Panc1 (cell line): ENCODE measurements at regions not wholly inside any gene's neighbourhood (a gene's known extent, or its start where the extent isn't known, plus 50 kb on each side); places are given as distances from the start of the nearest gene placed in this dataset.
A peak's percentile ranks its signal among the peaks of the same experiment; 100 is the strongest.

Experiments
- ATAC-seq: fragments of 200-7000 bp; cut with Tn5 transposase; 2 replicates; pipeline ENCODE4 v1.9.1; 2020; ENCODE audit warnings: mild to moderate bottlenecking, moderate library complexity
- BruUV-seq: library from RNA; stranded (reverse); fragments of 400-500 nt; replicated peaks from 2 replicates; lab custom pipeline; 2021; lab: Mats Ljungman, UMichigan
- CTCF ChIA-PET: fragments of 300-600 bp; sonication (Branson Sonifier 250); formaldehyde crosslinking; loops from one replicate; lab custom pipeline; 2022; ENCODE audit warnings: antibody characterized with exemption; lab: Charles Lee
- POLR2A ChIA-PET: fragments of 300-600 bp; sonication (Branson Sonifier 250); formaldehyde crosslinking; loops from one replicate; lab custom pipeline; 2022; ENCODE audit warnings: antibody characterized with exemption; lab: Charles Lee
- DNase-seq: peaks from one replicate; pipeline ENCODE4 v3.0.0-alpha.2; 2010; ENCODE audit warnings: low read depth, low spot score
- H3K27ac ChIP-seq: 2 replicates; pipeline ENCODE4 v1.5.1; 2011; ENCODE audit warnings: mild to moderate bottlenecking, low read length, inconsistent platforms
- H3K27me3 ChIP-seq: fragments of 200-500 bp; sonication (Bioruptor generic); 2 replicates; pipeline ENCODE4 v1.6.0; 2014; ENCODE audit warnings: low read length, inconsistent platforms; ENCODE audit not compliant: control insufficient read depth, insufficient read depth
- H3K36me3 ChIP-seq: fragments of 200-500 bp; sonication (Bioruptor generic); 2 replicates; pipeline ENCODE4 v1.5.1; 2014; ENCODE audit warnings: inconsistent platforms, mild to moderate bottlenecking, low read length, moderate library complexity; ENCODE audit not compliant: control insufficient read depth, insufficient read depth
- H3K4me1 ChIP-seq: 2 replicates; pipeline ENCODE4 v1.5.1; 2011; ENCODE audit warnings: inconsistent platforms, mild to moderate bottlenecking, low read length, moderate library complexity; ENCODE audit not compliant: control insufficient read depth, insufficient read depth
- H3K4me3 ChIP-seq, 2 experiments: 2 replicates each; pipeline ENCODE4 v1.5.1; 2011 to 2012; ENCODE audit warnings: low read depth in 2 of 2, low read length in 2 of 2, mild to moderate bottlenecking in 2 of 2, inconsistent platforms in 1 of 2, moderate library complexity in 1 of 2
- H3K9me3 ChIP-seq: fragments of 200-500 bp; sonication (Bioruptor generic); 2 replicates; pipeline ENCODE4 v1.5.1; 2014; ENCODE audit warnings: low read depth, mild to moderate bottlenecking, inconsistent platforms, low read length, moderate library complexity; ENCODE audit not compliant: control insufficient read depth, insufficient read depth
- CTCF ChIP-seq: fragments of 450-650 bp; IDR thresholded peaks from 2 replicates; pipeline ENCODE4 v1.5.1; 2017; ENCODE audit warnings: mild to moderate bottlenecking
- POLR2AphosphoS5 ChIP-seq: IDR thresholded peaks from 2 replicates; pipeline ENCODE4 v1.6.1; 2012; ENCODE audit warnings: mild to moderate bottlenecking, low read depth, low read length, moderate library complexity
- REST ChIP-seq, 2 experiments: IDR thresholded peaks; 2 replicates each; pipeline ENCODE4 v1.6.1; 2011 to 2012; ENCODE audit warnings: low read depth in 2 of 2, control low read depth in 1 of 2, low read length in 1 of 2, mild to moderate bottlenecking in 1 of 2, moderate library complexity in 1 of 2; ENCODE audit not compliant: insufficient read depth in 1 of 2
- TCF7L2 ChIP-seq: IDR thresholded peaks from 2 replicates; pipeline ENCODE4 v1.6.1; 2011; ENCODE audit warnings: mild to moderate bottlenecking, low read depth, low read length, inconsistent platforms
- in situ Hi-C: cut with HindIII; loops from 2 replicates; pipeline ENCODE4 v1.10.0; 2016; ENCODE audit warnings: low sequenced_read_pairs, low pct_unique_long_range_greater_than_20kb
- intact Hi-C: fragments of 100-400 bp; cut with micrococcal nuclease; formaldehyde crosslinking; loops from one replicate; pipeline ENCODE4 v1.10.0; 2022; ENCODE audit not compliant: unreplicated experiment

- no TSS peak for BruUV-seq
- TF ChIP-seq CTCF (peak; percentile 9; the same call in 1 of the 2 replicates), TCF7L2 (no peak)
- CTCF ChIA-PET = no interaction called here
- peak; percentile 49 for ATAC-seq
- peak overlapping the region; percentile 61; the same call in 1 of the 2 replicates for H3K27ac ChIP-seq
- in situ Hi-C loops (no loop called here), intact Hi-C loops (loop anchor here (10.0 kb wide), 2 partner anchors 344 to 594 kb away; no protein-coding TSS in a partner anchor)
- DNase-seq = no peak
- no peaks in the 10 kb centered on the region for H3K27me3 ChIP-seq
- no peaks in the 10 kb centered on the region for H3K36me3 ChIP-seq
- H3K9me3 ChIP-seq = no peaks in the 10 kb centered on the region
- no peak overlapping the region for H3K4me3 ChIP-seq
- H3K4me1 ChIP-seq = peaks cover 9% of the 10 kb centered on the region
- POLR2A ChIA-PET = no interaction called here
These were observed 273.1 kb upstream of the TBL1XR1 start for GRCh38 chr3:177470197-177470941.

- no peaks in the 10 kb centered on the region for H3K9me3 ChIP-seq
- ATAC-seq (no peak), DNase-seq (no peak)
- CTCF ChIA-PET = interaction anchor here (0.7 kb wide), 1 partner anchor 603 kb away, joined by 6 read pairs; no protein-coding TSS in a partner anchor
- POLR2A ChIA-PET = no interaction called here
- no peaks in the 10 kb centered on the region for H3K36me3 ChIP-seq
- no TSS peak for BruUV-seq
- peak overlapping the region; percentile 51; the same call in 1 of the 2 replicates for H3K27ac ChIP-seq
- H3K4me3 ChIP-seq = no peak overlapping the region
- intact Hi-C loops = loop anchor here (10.0 kb wide), 2 partner anchors 343 to 593 kb away; no protein-coding TSS in a partner anchor
- TF ChIP-seq CTCF (no peak), REST (IDR thresholded peaks at IDR 0.05; ENCODE audit: insufficient read depth in 1 of 2, low read depth in 2 of 2, low read length in 1 of 2) (no peak), POLR2AphosphoS5 (no peak), TCF7L2 (no peak)
- peaks cover 12% of the 10 kb centered on the region for H3K4me1 ChIP-seq
- no peaks in the 10 kb centered on the region for H3K27me3 ChIP-seq
- in situ Hi-C loops = no loop called here
These were observed 274.6 kb upstream of the TBL1XR1 start for GRCh38 chr3:177471733-177472480.
